H9 (cell line): ENCODE measurements at regions not wholly inside any gene's neighbourhood (a gene's known extent, or its start where the extent isn't known, plus 50 kb on each side); places are given as distances from the start of the nearest gene placed in this dataset.

Experiments
- DNase-seq: peaks from one replicate; pipeline ENCODE4 v3.0.0-alpha.2; 2017
- H2AFZ ChIP-seq: one replicate; pipeline ENCODE4 v1.6.1; 2013; ENCODE audit warnings: mild to moderate bottlenecking, low read length, control low read depth, moderate library complexity
- H2AK5ac ChIP-seq: 2 replicates; pipeline ENCODE4 v1.6.1; 2013; ENCODE audit warnings: low read length, control low read depth, mixed read lengths; ENCODE audit not compliant: insufficient read length
- H2BK120ac ChIP-seq: one replicate; pipeline ENCODE4 v1.6.1; 2013; ENCODE audit warnings: low read depth, mild to moderate bottlenecking, low read length, control low read depth, inconsistent platforms; ENCODE audit not compliant: poor library complexity, severe bottlenecking
- H2BK12ac ChIP-seq: 2 replicates; pipeline ENCODE4 v1.6.1; 2013; ENCODE audit warnings: low read length, control low read depth, mixed read lengths, low read depth; ENCODE audit not compliant: insufficient read length
- H2BK15ac ChIP-seq: 2 replicates; pipeline ENCODE4 v1.6.1; 2013; ENCODE audit warnings: low read depth, low read length, control low read depth
- H2BK20ac ChIP-seq: one replicate; pipeline ENCODE4 v1.6.1; 2013; ENCODE audit warnings: low read depth, mild to moderate bottlenecking, low read length, control low read depth, inconsistent platforms; ENCODE audit not compliant: poor library complexity, severe bottlenecking
- H2BK5ac ChIP-seq: 2 replicates; pipeline ENCODE4 v1.6.1; 2013; ENCODE audit warnings: low read length, control low read depth, mixed read lengths; ENCODE audit not compliant: insufficient read length
- H3K14ac ChIP-seq: 2 replicates; pipeline ENCODE4 v1.6.1; 2013; ENCODE audit warnings: low read length, control low read depth; ENCODE audit not compliant: insufficient read depth
- H3K18ac ChIP-seq: 2 replicates; pipeline ENCODE4 v1.6.1; 2013; ENCODE audit warnings: low read depth, mild to moderate bottlenecking, mixed read lengths, low read length, control low read depth; ENCODE audit not compliant: insufficient read length
- H3K23ac ChIP-seq: 2 replicates; pipeline ENCODE4 v1.6.1; 2013; ENCODE audit warnings: low read length, control low read depth, mixed read lengths, low read depth; ENCODE audit not compliant: insufficient read length
- H3K23me2 ChIP-seq: 2 replicates; pipeline ENCODE4 v1.6.1; 2013; ENCODE audit warnings: low read depth, mild to moderate bottlenecking, mixed read lengths, low read length, control low read depth; ENCODE audit not compliant: insufficient read length, poor library complexity, severe bottlenecking
- H3K27ac ChIP-seq: 2 replicates; pipeline ENCODE4 v1.5.1; 2013; ENCODE audit warnings: low read length, control low read depth, mixed read lengths, low read depth; ENCODE audit not compliant: insufficient read length
- H3K27me3 ChIP-seq: 2 replicates; pipeline ENCODE4 v1.6.1; 2013; ENCODE audit warnings: low read length, control low read depth, inconsistent platforms; ENCODE audit not compliant: insufficient read depth
- H3K4ac ChIP-seq: 2 replicates; pipeline ENCODE4 v1.6.1; 2013; ENCODE audit warnings: low read depth, mild to moderate bottlenecking, control low read depth, inconsistent platforms, low read length, moderate library complexity
- H3K4me1 ChIP-seq: 2 replicates; pipeline ENCODE4 v1.6.1; 2013; ENCODE audit warnings: low read length, control low read depth, inconsistent platforms; ENCODE audit not compliant: insufficient read depth
- H3K4me2 ChIP-seq: 2 replicates; pipeline ENCODE4 v1.6.1; 2013; ENCODE audit warnings: low read length, control low read depth, mixed read lengths; ENCODE audit not compliant: insufficient read length, insufficient read depth
- H3K56ac ChIP-seq: 2 replicates; pipeline ENCODE4 v1.6.1; 2013; ENCODE audit warnings: low read depth, mild to moderate bottlenecking, mixed read lengths, low read length, control low read depth; ENCODE audit not compliant: insufficient read length
- H3K79me1 ChIP-seq: 2 replicates; pipeline ENCODE4 v1.6.1; 2013; ENCODE audit warnings: low read depth, mild to moderate bottlenecking, moderate library complexity, low read length, control low read depth, inconsistent platforms; ENCODE audit not compliant: insufficient read depth, poor library complexity, severe bottlenecking
- H3K79me2 ChIP-seq: 2 replicates; pipeline ENCODE4 v1.6.1; 2013; ENCODE audit warnings: low read length, control low read depth, inconsistent platforms; ENCODE audit not compliant: insufficient read depth
- H3K9ac ChIP-seq: 2 replicates; pipeline ENCODE4 v1.6.1; 2013; ENCODE audit warnings: low read length, control low read depth, mixed read lengths; ENCODE audit not compliant: insufficient read length; ENCODE audit errors: extremely low read depth
- H3K9me3 ChIP-seq: one replicate; pipeline ENCODE4 v1.6.1; 2013; ENCODE audit warnings: low read depth, low read length, inconsistent platforms; ENCODE audit not compliant: control insufficient read depth
- H3T11ph ChIP-seq: one replicate; pipeline ENCODE4 v1.6.1; 2013; ENCODE audit warnings: mild to moderate bottlenecking, low read length, control low read depth, inconsistent platforms
- H4K20me1 ChIP-seq: one replicate; pipeline ENCODE4 v1.6.1; 2013; ENCODE audit not compliant: control insufficient read depth, insufficient read length, insufficient read depth
- H4K5ac ChIP-seq: 2 replicates; pipeline ENCODE4 v1.6.1; 2013; ENCODE audit warnings: low read depth, mild to moderate bottlenecking, mixed read lengths, low read length, control low read depth; ENCODE audit not compliant: insufficient read length
- H4K8ac ChIP-seq: replicated peaks from 2 replicates; pipeline ENCODE4 v1.6.1; 2013; ENCODE audit warnings: low read length, control low read depth, mixed read lengths, low read depth; ENCODE audit not compliant: insufficient read length
- H4K91ac ChIP-seq: 2 replicates; pipeline ENCODE4 v1.6.1; 2013; ENCODE audit warnings: low read depth, mild to moderate bottlenecking, moderate library complexity, mixed read lengths, low read length, control low read depth; ENCODE audit not compliant: insufficient read length
- H3K27ac Mint-ChIP-seq, 3 experiments: 2 replicates in 2 of 3; 3 replicates in 1 of 3; pipeline ENCODE4 v1.8.0; 2020 to 2021; ENCODE audit warnings: mixed read lengths in 3 of 3, mild to moderate bottlenecking in 1 of 3, moderate library complexity in 1 of 3
- H3K27me3 Mint-ChIP-seq: 2 replicates; pipeline ENCODE4 v1.8.0; 2021; ENCODE audit warnings: low read depth, mild to moderate bottlenecking, moderate library complexity, mixed read lengths
- H3K36me3 Mint-ChIP-seq, 3 experiments: 2 replicates in 2 of 3; 3 replicates in 1 of 3; pipeline ENCODE4 v1.8.0; 2020 to 2021; ENCODE audit warnings: low read depth in 3 of 3, mixed read lengths in 3 of 3; ENCODE audit not compliant: insufficient read depth in 1 of 3
- H3K4me1 Mint-ChIP-seq, 2 experiments: 2 replicates each; pipeline ENCODE4 v1.8.0; 2020; ENCODE audit warnings: mixed read lengths in 2 of 2
- H3K4me3 Mint-ChIP-seq, 2 experiments: 2 replicates in 1 of 2; 3 replicates in 1 of 2; pipeline ENCODE4 v1.8.0; 2020 to 2021; ENCODE audit warnings: mild to moderate bottlenecking in 2 of 2, mixed read lengths in 2 of 2, moderate library complexity in 1 of 2
- H3K9me3 Mint-ChIP-seq, 2 experiments: 2 replicates in 1 of 2; 3 replicates in 1 of 2; pipeline ENCODE4 v1.8.0; 2020; ENCODE audit warnings: mild to moderate bottlenecking in 2 of 2, mixed read lengths in 2 of 2, moderate library complexity in 1 of 2
- CTCF ChIP-seq: fragments of 200-600 bp; sonication (generic); conservative IDR thresholded peaks from 3 replicates; pipeline ENCODE4 v1.8.0; 2021; ENCODE audit warnings: antibody characterized with exemption, mild to moderate bottlenecking
- WGBS: extraction: QIAGEN DNeasy Blood & Tissue Kit; methylation state at CpG from one replicate; pipeline ENCODE4 v1.1.7; 2013; ENCODE audit warnings: missing lambda C conversion rate, low lambda C conversion rate, mixed read lengths; ENCODE audit not compliant: insufficient read length; ENCODE audit errors: extremely low coverage; 5-methylcytosine and 5-hydroxymethylcytosine counted together

DNA sequence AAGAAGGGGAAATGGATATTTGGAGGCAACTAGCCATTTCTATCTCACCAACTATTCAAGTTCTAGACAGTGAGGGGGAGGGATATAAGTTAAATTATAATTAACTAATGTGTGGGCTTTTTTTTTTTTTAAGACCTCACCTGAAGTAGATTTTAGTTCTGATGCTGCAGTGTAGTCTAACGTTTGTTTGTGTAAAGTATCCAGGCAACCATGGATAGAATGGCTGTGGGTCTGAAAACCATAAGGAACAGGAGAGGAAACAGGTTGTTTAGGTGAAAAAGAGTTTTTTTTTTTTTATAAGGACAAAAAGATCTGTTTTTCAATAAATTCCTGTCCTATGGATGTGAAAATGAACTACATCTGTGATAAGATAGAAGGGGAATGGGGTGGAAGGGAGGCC, 262.4 kb upstream of the PLET1 start:
- Histone ChIP-seq H2AFZ (no peak overlapping the region), H2BK120ac (no peak overlapping the region), H3K14ac (no peak overlapping the region), H3K56ac (no peak overlapping the region), H3K27ac (no peak overlapping the region), H2BK15ac (no peak overlapping the region), H3K9me3 (no peaks in the 10 kb centered on the region), H3K9ac (no peak overlapping the region), H2BK12ac (no peak overlapping the region), H3K4me1 (no peaks in the 10 kb centered on the region), H2BK20ac (no peak overlapping the region), H3K23ac (no peak overlapping the region), H3K23me2 (no peaks in the 10 kb centered on the region), H4K91ac (no peak overlapping the region), H2AK5ac (no peak overlapping the region), H3K79me2 (no peaks in the 10 kb centered on the region), H3T11ph (no peak overlapping the region), H4K5ac (no peak overlapping the region), H3K4me2 (no peak overlapping the region), H3K4ac (no peak overlapping the region), H4K20me1 (no peaks in the 10 kb centered on the region), H4K8ac (no peak overlapping the region), H3K27me3 (no peaks in the 10 kb centered on the region), H3K18ac (no peak overlapping the region), H2BK5ac (no peak overlapping the region), H3K79me1 (no peaks in the 10 kb centered on the region)
- H3K27me3 Mint-ChIP-seq = peaks cover 4% of the 10 kb centered on the region
- no peak overlapping the region for H3K4me3 Mint-ChIP-seq
- H3K9me3 Mint-ChIP-seq = no peaks in the 10 kb centered on the region; a peak in 1 of 5 replicates
- no peak for TF ChIP-seq CTCF
- WGBS = no CpG with 5 or more reads among the region's 1 CpG
- H3K4me1 Mint-ChIP-seq = peaks cover 9 to 12% of the 10 kb centered on the region in 2 experiments
- H3K36me3 Mint-ChIP-seq = no peaks in the 10 kb centered on the region; a peak in 1 of 7 replicates
- no peak overlapping the region for H3K27ac Mint-ChIP-seq
- no peak for DNase-seq
